SK-N-MC (cell line): ENCODE measurements at regions not wholly inside any gene's neighbourhood (a gene's known extent, or its start where the extent isn't known, plus 50 kb on each side); places are given as distances from the start of the nearest gene placed in this dataset.

Source experiments
- DNase-seq: peaks from one replicate; pipeline ENCODE4 v3.0.0-alpha.2; 2011; ENCODE audit warnings: low read depth, low spot score
- H3K27ac ChIP-seq: fragments of 200-600 bp; sonication (generic); 2 replicates; pipeline ENCODE4 v1.5.1; 2016; ENCODE audit warnings: mixed run types
- H3K36me3 ChIP-seq: fragments of 200-600 bp; sonication (generic); 2 replicates; pipeline ENCODE4 v1.6.1; 2017; ENCODE audit warnings: antibody characterized with exemption, low read length, mixed read lengths; ENCODE audit not compliant: insufficient read depth
- H3K4me3 ChIP-seq: fragments of 200-600 bp; sonication (generic); 2 replicates; pipeline ENCODE4 v1.5.1; 2016
- H3K9ac ChIP-seq: fragments of 200-600 bp; sonication (generic); 2 replicates; pipeline ENCODE4 v1.8.0; 2017; ENCODE audit warnings: mixed run types, mixed read lengths; ENCODE audit not compliant: insufficient read length
- H3K9me3 ChIP-seq: fragments of 200-600 bp; sonication (generic); 2 replicates; pipeline ENCODE4 v1.6.1; 2017; ENCODE audit warnings: low read depth, mild to moderate bottlenecking, antibody characterized with exemption, low read length, moderate library complexity, mixed read lengths
- EZH2 ChIP-seq: fragments of 200-600 bp; sonication (generic); IDR thresholded peaks from one replicate; pipeline ENCODE4 v1.6.1; 2017; ENCODE audit warnings: antibody characterized with exemption
- FOXP2 ChIP-seq: optimal IDR thresholded peaks from 2 replicates; pipeline ENCODE3; 2011; ENCODE audit warnings: mild to moderate bottlenecking, moderate library complexity; ENCODE audit not compliant: insufficient read depth; ENCODE audit errors: extremely low read length, control extremely low read depth
- POLR2AphosphoS5 ChIP-seq: IDR thresholded peaks from 2 replicates; pipeline ENCODE4 v1.6.1; 2012; ENCODE audit warnings: mild to moderate bottlenecking, low read depth, low read length, borderline replicate concordance

DNA sequence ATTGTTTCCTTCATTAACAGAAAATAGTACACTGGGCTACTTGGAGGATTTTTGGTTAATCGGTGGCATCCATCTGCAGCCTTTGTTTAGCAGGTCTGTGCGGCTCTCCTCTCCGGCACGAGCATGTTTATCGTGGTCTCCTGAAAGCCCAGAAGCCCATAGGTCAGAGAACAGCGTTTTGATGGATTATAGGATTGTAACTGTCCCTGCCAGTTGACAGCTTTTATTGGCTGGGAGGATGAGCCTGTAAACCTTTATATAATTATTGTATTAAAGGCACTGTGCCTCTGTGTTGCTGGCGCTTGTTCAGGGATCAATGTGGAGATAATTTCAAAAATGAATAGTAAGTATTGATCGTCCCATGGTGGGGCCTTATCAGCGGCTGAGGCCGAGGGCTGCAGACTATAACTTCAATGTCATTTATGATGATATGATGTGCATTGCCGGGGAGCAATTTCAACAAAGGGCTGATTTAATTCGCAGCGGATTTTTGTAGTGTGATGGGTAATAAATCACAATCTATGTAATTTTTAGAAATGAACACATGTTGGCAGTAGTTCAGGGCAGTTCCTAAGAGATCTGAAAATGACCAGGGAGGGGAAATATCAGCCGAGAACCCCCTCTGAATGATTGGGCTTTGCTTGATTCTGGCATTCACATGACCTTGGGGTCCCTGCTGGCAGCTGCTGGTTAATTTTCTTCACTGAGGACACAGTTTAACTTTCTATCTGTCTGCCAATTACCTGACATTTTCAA lies 736.1 kb downstream of the GALR1 start:
- TF ChIP-seq FOXP2 = no peak
- no peak for TF ChIP-seq EZH2
- no peak for TF ChIP-seq POLR2AphosphoS5
- H3K36me3 ChIP-seq = no peaks in the 10 kb centered on the region
- no peaks in the 10 kb centered on the region for H3K9me3 ChIP-seq
- no peak overlapping the region for H3K9ac ChIP-seq
- DNase-seq = no peak
- H3K4me3 ChIP-seq = no peak overlapping the region
- no peak overlapping the region for H3K27ac ChIP-seq

DNA sequence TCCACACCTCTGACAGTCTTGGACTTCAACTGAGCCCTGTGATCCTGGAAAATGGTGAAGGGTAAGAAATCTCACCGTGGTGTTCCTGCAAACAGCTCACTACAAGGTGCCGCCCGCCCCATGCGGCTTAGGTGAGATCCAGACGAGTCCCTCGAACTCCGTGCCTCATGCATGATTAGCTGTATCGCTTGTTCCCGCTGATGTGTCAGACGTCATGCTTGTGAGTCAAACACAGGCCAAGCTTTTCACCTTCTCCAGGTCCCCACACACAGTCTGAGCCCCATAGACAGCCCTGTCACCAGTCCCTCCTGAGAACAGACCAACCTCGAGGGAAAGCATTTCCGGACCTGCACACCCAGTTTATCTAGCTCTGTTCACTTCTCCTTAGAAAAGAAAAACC lies 740.5 kb downstream of the GALR1 start:
- TF ChIP-seq POLR2AphosphoS5 (no peak), FOXP2 (no peak), EZH2 (no peak)
- no peak for DNase-seq
- Histone ChIP-seq H3K9me3 (no peaks in the 10 kb centered on the region), H3K9ac (no peak overlapping the region), H3K4me3 (no peak overlapping the region), H3K36me3 (no peaks in the 10 kb centered on the region), H3K27ac (no peak overlapping the region)

DNA sequence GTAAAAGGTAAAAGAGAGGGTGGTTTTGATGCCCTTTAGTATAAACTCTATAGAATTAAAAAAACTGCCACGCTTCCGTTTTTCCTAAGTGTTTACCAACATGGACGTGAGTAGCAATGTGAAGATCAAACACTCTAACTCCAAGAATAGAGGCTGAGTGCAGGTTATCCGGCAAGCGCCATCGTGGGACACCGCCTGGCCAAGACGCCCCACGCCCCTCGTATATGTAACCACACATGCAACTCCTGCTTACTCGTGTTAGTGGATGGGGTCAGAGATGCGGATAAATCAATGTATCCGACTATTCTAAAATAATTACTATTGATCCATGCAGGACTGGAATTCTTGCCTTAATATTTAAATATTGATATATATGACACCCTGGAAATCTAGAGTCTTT lies 741.3 kb downstream of the GALR1 start:
- DNase-seq = no peak
- TF ChIP-seq EZH2 (no peak), FOXP2 (no peak), POLR2AphosphoS5 (no peak)
- H3K36me3 ChIP-seq = no peaks in the 10 kb centered on the region
- no peak overlapping the region for H3K27ac ChIP-seq
- H3K9ac ChIP-seq = no peak overlapping the region
- H3K9me3 ChIP-seq = no peaks in the 10 kb centered on the region
- no peak overlapping the region for H3K4me3 ChIP-seq

DNA sequence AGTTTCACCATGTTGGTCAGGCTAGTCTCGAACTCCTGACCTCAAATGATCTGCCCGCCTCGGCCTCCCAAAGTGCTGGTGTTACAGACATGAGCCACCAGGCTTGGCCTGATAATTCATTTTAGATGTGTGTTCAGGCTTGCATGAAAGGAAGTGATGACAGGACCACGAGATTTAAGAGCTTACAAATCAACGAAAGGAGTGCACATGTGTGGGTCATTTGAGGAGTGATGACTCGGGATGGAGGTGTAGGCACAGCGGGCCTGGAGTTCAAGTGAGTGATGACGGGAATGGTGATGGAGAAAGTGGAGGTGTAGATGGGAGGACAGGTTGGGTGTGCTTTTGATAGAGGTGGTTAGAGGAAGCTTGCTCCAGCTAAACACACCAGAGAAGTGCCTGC lies 742.4 kb downstream of the GALR1 start:
- H3K27ac ChIP-seq = no peak overlapping the region
- TF ChIP-seq POLR2AphosphoS5 = no peak
- no peak for TF ChIP-seq FOXP2
- no peak for TF ChIP-seq EZH2
- H3K4me3 ChIP-seq = no peak overlapping the region
- no peak overlapping the region for H3K9ac ChIP-seq
- H3K9me3 ChIP-seq = no peaks in the 10 kb centered on the region
- no peak for DNase-seq
- no peaks in the 10 kb centered on the region for H3K36me3 ChIP-seq

DNA sequence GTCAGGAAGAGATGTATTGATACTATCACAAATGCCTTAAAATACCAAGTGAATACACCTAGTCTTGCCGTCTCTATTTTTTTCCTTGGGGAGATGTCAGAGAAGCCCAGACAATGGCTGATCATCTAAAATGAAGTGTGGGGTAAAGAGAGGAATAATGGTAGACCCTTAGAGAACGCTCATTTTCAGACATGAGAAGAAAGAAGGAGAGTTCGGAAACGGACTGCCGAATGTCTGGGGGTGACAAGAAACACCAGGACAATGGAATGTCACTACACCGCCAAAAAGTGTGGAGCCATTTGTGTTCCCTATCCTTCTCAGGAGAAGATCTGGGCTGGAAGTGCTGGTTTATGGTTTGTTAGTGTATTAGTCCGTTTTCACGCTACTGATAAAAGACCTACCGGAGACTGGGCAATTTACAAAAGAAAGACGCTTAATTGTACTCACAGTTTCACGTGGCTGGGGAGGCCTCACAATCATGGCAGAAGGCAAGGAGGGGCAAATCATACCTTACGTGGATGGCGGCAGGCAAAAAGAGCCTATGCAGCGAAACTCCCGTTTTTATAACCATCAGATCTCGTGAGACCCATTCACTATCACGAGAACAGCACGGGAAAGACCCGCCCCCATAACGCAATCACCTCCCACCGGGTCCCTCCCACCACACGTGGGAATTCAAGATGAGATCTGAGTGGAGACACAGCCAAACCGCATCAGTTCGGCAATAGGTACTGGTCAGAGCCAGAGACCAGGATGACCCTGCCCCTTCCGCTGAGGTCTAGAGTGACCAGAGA lies 743.7 kb downstream of the GALR1 start:
- no peak overlapping the region for H3K4me3 ChIP-seq
- no peak overlapping the region for H3K27ac ChIP-seq
- no peak for DNase-seq
- no peaks in the 10 kb centered on the region for H3K9me3 ChIP-seq
- TF ChIP-seq FOXP2 (no peak), POLR2AphosphoS5 (no peak), EZH2 (no peak)
- no peak overlapping the region for H3K9ac ChIP-seq
- H3K36me3 ChIP-seq = no peaks in the 10 kb centered on the region

DNA sequence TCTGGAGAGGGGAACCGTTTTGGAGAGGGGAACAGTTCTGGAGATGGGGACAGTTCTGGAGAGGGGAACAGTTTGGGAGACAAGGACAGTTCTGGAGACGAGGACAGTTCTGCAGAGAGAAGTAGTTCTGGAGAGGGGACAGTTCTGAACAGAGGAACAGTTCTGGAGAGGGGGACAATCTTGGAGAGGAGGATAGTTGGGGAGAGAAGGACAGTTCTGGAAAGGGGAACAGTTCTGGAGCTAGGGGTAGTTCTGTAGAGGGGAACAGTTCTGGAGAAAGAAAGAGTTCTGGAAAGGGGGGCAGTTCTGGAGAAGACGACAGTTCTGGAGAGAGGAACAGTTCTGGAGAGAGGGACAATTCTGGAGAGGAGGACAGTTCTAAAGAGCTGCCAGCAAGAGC lies 745.9 kb downstream of the GALR1 start:
- DNase-seq = no peak
- no peak overlapping the region for H3K9ac ChIP-seq
- no peak overlapping the region for H3K27ac ChIP-seq
- H3K4me3 ChIP-seq = no peak overlapping the region
- TF ChIP-seq FOXP2 = no peak
- TF ChIP-seq EZH2 = no peak
- TF ChIP-seq POLR2AphosphoS5 = no peak
- H3K9me3 ChIP-seq = no peaks in the 10 kb centered on the region
- no peaks in the 10 kb centered on the region for H3K36me3 ChIP-seq

DNA sequence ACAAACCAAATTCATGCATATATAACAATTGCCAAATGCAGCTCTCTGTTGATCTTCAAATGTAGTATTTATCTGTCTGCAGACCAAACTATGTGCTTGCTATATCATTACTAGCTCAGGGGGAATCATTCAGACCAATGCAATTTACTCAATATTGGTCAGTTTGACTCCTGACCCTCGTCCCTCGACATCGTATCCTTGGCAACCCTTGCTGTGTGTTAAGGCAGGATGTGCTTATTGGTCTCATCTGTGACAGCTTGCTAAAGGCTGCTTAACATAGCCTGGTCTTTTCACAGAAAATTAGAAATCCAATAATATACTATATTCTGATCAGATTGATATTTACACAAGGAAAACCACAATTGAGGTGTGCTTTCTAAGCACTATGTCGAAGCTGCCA lies 747.1 kb downstream of the GALR1 start:
- no peak for DNase-seq
- Histone ChIP-seq H3K9ac (no peak overlapping the region), H3K27ac (no peak overlapping the region), H3K36me3 (no peaks in the 10 kb centered on the region), H3K4me3 (no peak overlapping the region), H3K9me3 (no peaks in the 10 kb centered on the region)
- TF ChIP-seq POLR2AphosphoS5 (no peak), EZH2 (no peak), FOXP2 (no peak)

DNA sequence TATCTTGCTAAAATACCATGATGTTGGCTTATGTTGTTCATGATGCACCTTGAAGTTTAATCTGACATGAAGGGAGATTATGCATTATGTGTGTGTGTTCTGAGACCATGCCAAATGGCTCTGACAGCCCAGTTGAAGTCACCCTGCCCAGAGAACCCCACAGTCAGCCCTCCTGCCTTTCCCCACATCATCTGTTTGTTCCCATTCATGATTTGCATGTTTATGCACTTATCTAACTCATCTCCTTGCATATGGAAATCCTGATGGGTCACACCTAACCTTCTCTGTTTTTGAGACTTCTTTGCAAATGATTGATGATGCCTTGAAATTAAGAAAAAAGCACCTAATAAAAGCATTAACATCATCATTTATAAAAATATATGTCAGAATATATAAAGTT lies 752.2 kb downstream of the GALR1 start:
- Histone ChIP-seq H3K36me3 (no peaks in the 10 kb centered on the region), H3K27ac (no peak overlapping the region), H3K9ac (no peak overlapping the region), H3K9me3 (no peaks in the 10 kb centered on the region), H3K4me3 (no peak overlapping the region)
- TF ChIP-seq EZH2 (no peak), FOXP2 (no peak), POLR2AphosphoS5 (no peak)
- no peak for DNase-seq
